Endothelial cell of umbilical vein (primary cell): ENCODE measurements at regions not wholly inside any gene's neighbourhood (a gene's known extent, or its start where the extent isn't known, plus 50 kb on each side); places are given as distances from the start of the nearest gene placed in this dataset.

ENCODE experiments used
- BruUV-seq: library from RNA; stranded (reverse); fragments of 400-500 nt; replicated peaks from 2 replicates; lab custom pipeline; 2021; lab: Mats Ljungman, UMichigan
- CTCF ChIA-PET: fragments of 300-600, 350-600 bp; sonication (Branson Sonifier 250); formaldehyde crosslinking; loops from one replicate; lab custom pipeline; 2021; ENCODE audit warnings: antibody characterized with exemption, inconsistent platforms; lab: Charles Lee
- POLR2A ChIA-PET: fragments of 300-600, 350-600 bp; sonication (Branson Sonifier 250); formaldehyde crosslinking; loops from one replicate; lab custom pipeline; 2021; ENCODE audit warnings: antibody characterized with exemption, inconsistent platforms; lab: Charles Lee
- DNase-seq: peaks from one replicate; pipeline ENCODE4 v3.0.0-alpha.2; 2011; ENCODE audit warnings: low read depth, low spot score
- FAIRE-seq: peaks from 2 replicates; lab custom pipeline; 2011; peaks lifted over from hg19 to GRCh38; lab: Jason Lieb, UNC
- H2AFZ ChIP-seq: 2 replicates; pipeline ENCODE4 v1.6.0; 2012; ENCODE audit warnings: low read depth, low read length, control low read depth, inconsistent platforms
- H3K27ac ChIP-seq: 2 replicates; pipeline ENCODE4 v1.5.1; 2011; ENCODE audit warnings: low read depth, mild to moderate bottlenecking, control low read depth, low read length, moderate library complexity; ENCODE audit not compliant: insufficient read depth
- H3K27me3 ChIP-seq, 2 experiments: 2 replicates each; pipeline versions ENCODE4 v1.6.0 to v1.6.1; 2011; ENCODE audit warnings: low read length in 2 of 2, mixed read lengths in 1 of 2; ENCODE audit not compliant: control insufficient read depth in 2 of 2, insufficient read depth in 2 of 2
- H3K36me3 ChIP-seq, 2 experiments: 2 replicates in 1 of 2; 3 replicates in 1 of 2; pipeline ENCODE4 v1.5.1; 2011; ENCODE audit warnings: low read length in 2 of 2, mild to moderate bottlenecking in 1 of 2, moderate library complexity in 1 of 2; ENCODE audit not compliant: control insufficient read depth in 2 of 2, insufficient read depth in 2 of 2; ENCODE audit errors: extremely low read depth in 1 of 2
- H3K4me1 ChIP-seq: 3 replicates; pipeline ENCODE4 v1.5.1; 2011; ENCODE audit warnings: mild to moderate bottlenecking, low read length; ENCODE audit not compliant: control insufficient read depth, insufficient read depth; ENCODE audit errors: extremely low read depth
- H3K4me2 ChIP-seq: 2 replicates; pipeline ENCODE4 v1.6.1; 2011; ENCODE audit warnings: low read length, control low read depth, mixed read lengths; ENCODE audit not compliant: insufficient read depth
- H3K4me3 ChIP-seq, 3 experiments: fragments of 200-600 bp in 1 of 3; sonication (generic), shearing (Covaris generic) in 1 of 3; replicated peaks in 1 of 3; 2 replicates each; pipeline ENCODE4 v1.5.1; 2011 to 2016; ENCODE audit warnings: control low read depth in 3 of 3, low read length in 3 of 3, mild to moderate bottlenecking in 2 of 3, inconsistent platforms in 1 of 3, low read depth in 1 of 3, moderate library complexity in 1 of 3; ENCODE audit not compliant: insufficient read depth in 1 of 3
- H3K79me2 ChIP-seq: 2 replicates; pipeline ENCODE4 v1.6.0; 2012; ENCODE audit warnings: low read length, inconsistent platforms; ENCODE audit not compliant: control insufficient read depth, insufficient read depth
- H3K9ac ChIP-seq: replicated peaks from 2 replicates; pipeline ENCODE3; 2011; ENCODE audit warnings: low read length, control low read depth; ENCODE audit not compliant: insufficient read depth; ENCODE audit errors: extremely low read depth
- H3K9me1 ChIP-seq: replicated peaks from 3 replicates; pipeline ENCODE4 v1.6.0; 2011; ENCODE audit warnings: mild to moderate bottlenecking, low read length; ENCODE audit not compliant: control insufficient read depth, insufficient read depth; ENCODE audit errors: extremely low read depth
- H3K9me3 ChIP-seq: replicated peaks from 2 replicates; pipeline ENCODE4 v1.5.1; 2012; ENCODE audit warnings: low read length, inconsistent platforms; ENCODE audit not compliant: control insufficient read depth, insufficient read depth
- H4K20me1 ChIP-seq: replicated peaks from 2 replicates; pipeline ENCODE3; 2011; ENCODE audit warnings: mild to moderate bottlenecking, low read length; ENCODE audit not compliant: control insufficient read depth, insufficient read depth; ENCODE audit errors: extremely low read depth
- CTCF ChIP-seq, 2 donors: IDR thresholded peaks; 1 replicate in 1 of 2; 2 replicates in 1 of 2; pipeline ENCODE4 v1.5.1; 2011; ENCODE audit warnings: low read length in 2 of 2, mild to moderate bottlenecking in 2 of 2, moderate library complexity in 2 of 2, control low read depth in 1 of 2, inconsistent platforms in 1 of 2, low read depth in 1 of 2; ENCODE audit not compliant: insufficient read depth in 1 of 2; ENCODE audit errors: extremely low read depth in 1 of 2
- EZH2 ChIP-seq: IDR thresholded peaks from 2 replicates; pipeline ENCODE4 v1.6.1; 2012; ENCODE audit warnings: borderline replicate concordance, low read depth, mild to moderate bottlenecking, moderate library complexity, low read length, inconsistent platforms; ENCODE audit not compliant: severe bottlenecking
- FOS ChIP-seq: IDR thresholded peaks from 2 replicates; pipeline ENCODE4 v1.6.1; 2011; ENCODE audit warnings: mild to moderate bottlenecking, low read length, moderate library complexity, borderline replicate concordance; ENCODE audit not compliant: insufficient read depth
- GATA2 ChIP-seq: IDR thresholded peaks from 2 replicates; pipeline ENCODE4 v1.7.0; 2011; ENCODE audit warnings: low read depth, mild to moderate bottlenecking, moderate library complexity, mixed read lengths, low read length; ENCODE audit not compliant: insufficient read length, insufficient read depth
- JUN ChIP-seq: IDR thresholded peaks from 2 replicates; pipeline ENCODE4 v1.6.1; 2011; ENCODE audit warnings: borderline replicate concordance, low read depth; ENCODE audit not compliant: insufficient read length, insufficient read depth
- MAX ChIP-seq: IDR thresholded peaks from 2 replicates; pipeline ENCODE4 v1.6.1; 2011; ENCODE audit not compliant: insufficient read depth, insufficient read length
- MYC ChIP-seq: IDR thresholded peaks from one replicate; pipeline ENCODE4 v1.6.1; 2011; ENCODE audit warnings: mild to moderate bottlenecking, low read depth, low read length
- POLR2A ChIP-seq: IDR thresholded peaks from 2 replicates; pipeline ENCODE4 v1.6.1; 2012; ENCODE audit warnings: low read depth, mild to moderate bottlenecking, control low read depth, low read length
- POLR2AphosphoS5 ChIP-seq: IDR thresholded peaks from 2 replicates; pipeline ENCODE4 v1.6.1; 2012; ENCODE audit warnings: low read depth, mild to moderate bottlenecking, control low read depth, low read length, moderate library complexity; ENCODE audit not compliant: insufficient read depth
- dilution Hi-C: fragments of 300-500 bp; cut with MboI; formaldehyde crosslinking; loops from one replicate; pipeline ENCODE4 v1.15.0; 2019; ENCODE audit warnings: low sequenced_read_pairs; ENCODE audit not compliant: extremely low pct_ligation_motif_present
- intact Hi-C: fragments of 100-400 bp; cut with micrococcal nuclease; formaldehyde crosslinking; loops from one replicate; pipeline ENCODE4 v1.10.0; 2022

- Histone ChIP-seq H3K4me2 (no peak overlapping the region), H3K9me1 (no peaks in the 10 kb centered on the region), H3K9me3 (peaks cover 2% of the 10 kb centered on the region), H3K9ac (no peak overlapping the region), H3K27me3 (no peaks in the 10 kb centered on the region), H4K20me1 (no peaks in the 10 kb centered on the region), H3K27ac (no peak overlapping the region), H3K4me3 (no peak overlapping the region), H3K4me1 (no peaks in the 10 kb centered on the region), H3K79me2 (no peaks in the 10 kb centered on the region), H2AFZ (no peak overlapping the region), H3K36me3 (no peaks in the 10 kb centered on the region)
- BruUV-seq: no TSS peak
- DNase-seq (no peak), FAIRE-seq (no peak)
- no peak for TF ChIP-seq MAX
- TF ChIP-seq POLR2AphosphoS5: no peak
- no peak for TF ChIP-seq MYC
- TF ChIP-seq JUN: no peak
- no peak for TF ChIP-seq FOS
- no peak for TF ChIP-seq EZH2
- TF ChIP-seq CTCF (IDR thresholded peaks at IDR 0.05; ENCODE audit: extremely low read depth in 1 of 2, insufficient read depth in 1 of 2, low read depth in 1 of 2, low read length in 2 of 2): no peak
- TF ChIP-seq POLR2A: no peak
- TF ChIP-seq GATA2: no peak
- dilution Hi-C loops (no loop called here), intact Hi-C loops (no loop called here)
- ChIA-PET CTCF (no interaction called here), POLR2A (no interaction called here)
These were observed 894.4 kb downstream of the SLITRK5 start for GRCh38 chr13:88565566-88565965.
